ENCODE measurements at regions not wholly inside any gene's neighbourhood (a gene's known extent, or its start where the extent isn't known, plus 50 kb on each side); places are given as distances from the start of the nearest gene placed in this dataset.

DNA sequence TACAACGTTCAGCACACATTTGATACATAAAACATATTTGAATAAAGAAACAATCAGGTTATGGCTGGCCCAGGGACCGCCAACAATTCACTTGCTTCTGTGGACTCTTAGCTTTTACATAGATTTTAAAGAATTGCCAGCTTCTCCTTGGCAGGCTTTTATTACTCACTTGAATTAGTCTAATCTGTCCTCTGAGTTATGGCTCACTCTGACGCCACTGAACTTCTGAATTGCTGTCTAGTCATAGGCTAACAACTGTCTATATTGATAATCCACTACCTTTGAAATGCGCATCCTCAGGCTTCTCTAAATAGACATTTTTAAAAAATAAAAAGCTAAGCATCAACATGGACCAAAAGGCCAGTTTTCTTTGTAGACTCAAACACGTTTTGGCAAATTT is 317.4 kb upstream of the SGCD start:
- Histone ChIP-seq H3K27me3 (ENCODE audit: insufficient read depth, low read length) (no peaks in the 10 kb centered on the region), H3K79me2 (ENCODE audit: insufficient read depth, low read length) (no peaks in the 10 kb centered on the region), H3K27ac (ENCODE audit: low read depth, low read length) (no peak overlapping the region), H3K9ac (ENCODE audit: low read length) (no peak overlapping the region), H3K4me1 (ENCODE audit: control insufficient read depth in 1 of 2, insufficient read depth in 2 of 2, low read length in 2 of 2) (no peaks in the 10 kb centered on the region), H3K36me3 (ENCODE audit: control insufficient read depth in 1 of 2, insufficient read depth in 2 of 2, low read length in 2 of 2) (no peaks in the 10 kb centered on the region), H3K9me2 (ENCODE audit: insufficient read depth) (no peaks in the 10 kb centered on the region), H2AFZ (ENCODE audit: low read depth, low read length, poor library complexity, severe bottlenecking) (no peak overlapping the region), H3K4me3 (replicated peaks in 1 of 2; ENCODE audit: low read depth in 1 of 2, low read length in 2 of 2) (no peak overlapping the region), H4K20me1 (ENCODE audit: insufficient read depth) (no peaks in the 10 kb centered on the region), H3K4me2 (ENCODE audit: low read length) (no peak overlapping the region), H3K9me3 (ENCODE audit: control insufficient read depth in 1 of 2, insufficient read depth in 1 of 2, low read depth in 1 of 2, low read length in 2 of 2) (0 out of 4 replicates have a peak, but pooled peaks cover 0 to 3% of the 10 kb centered on the region in 2 experiments)
- no TSS peak for BruUV-seq (replicated peaks)
- intact Hi-C loops (cut with micrococcal nuclease): no loop called here
- DNase-seq (ENCODE audit: low read depth, low spot score): no peak
- RAD21 ChIA-PET (ENCODE audit: low non-redundant PET in 1 of 2, low total read pairs in 2 of 2, uncharacterized antibody in 2 of 2, unreplicated experiment in 2 of 2): no interaction called here
- CTCF ChIA-PET: no interaction called here
- POLR2A ChIA-PET: no interaction called here
- no peak for ATAC-seq
- TF ChIP-seq FOSL1 (IDR thresholded peaks at IDR 0.05; ENCODE audit: low read depth) (no peak), SIN3A (IDR thresholded peaks at IDR 0.05; ENCODE audit: low read depth) (no peak), CBX3 (IDR thresholded peaks at IDR 0.05; ENCODE audit: low read depth) (no peak)
- TF ChIP-seq, protein P1, sequence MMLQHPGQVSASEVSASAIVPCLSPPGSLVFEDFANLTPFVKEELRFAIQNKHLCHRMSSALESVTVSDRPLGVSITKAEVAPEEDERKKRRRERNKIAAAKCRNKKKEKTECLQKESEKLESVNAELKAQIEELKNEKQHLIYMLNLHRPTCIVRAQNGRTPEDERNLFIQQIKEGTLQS (IDR thresholded peaks at IDR 0.05): no peak
- TF ChIP-seq, protein P2, sequence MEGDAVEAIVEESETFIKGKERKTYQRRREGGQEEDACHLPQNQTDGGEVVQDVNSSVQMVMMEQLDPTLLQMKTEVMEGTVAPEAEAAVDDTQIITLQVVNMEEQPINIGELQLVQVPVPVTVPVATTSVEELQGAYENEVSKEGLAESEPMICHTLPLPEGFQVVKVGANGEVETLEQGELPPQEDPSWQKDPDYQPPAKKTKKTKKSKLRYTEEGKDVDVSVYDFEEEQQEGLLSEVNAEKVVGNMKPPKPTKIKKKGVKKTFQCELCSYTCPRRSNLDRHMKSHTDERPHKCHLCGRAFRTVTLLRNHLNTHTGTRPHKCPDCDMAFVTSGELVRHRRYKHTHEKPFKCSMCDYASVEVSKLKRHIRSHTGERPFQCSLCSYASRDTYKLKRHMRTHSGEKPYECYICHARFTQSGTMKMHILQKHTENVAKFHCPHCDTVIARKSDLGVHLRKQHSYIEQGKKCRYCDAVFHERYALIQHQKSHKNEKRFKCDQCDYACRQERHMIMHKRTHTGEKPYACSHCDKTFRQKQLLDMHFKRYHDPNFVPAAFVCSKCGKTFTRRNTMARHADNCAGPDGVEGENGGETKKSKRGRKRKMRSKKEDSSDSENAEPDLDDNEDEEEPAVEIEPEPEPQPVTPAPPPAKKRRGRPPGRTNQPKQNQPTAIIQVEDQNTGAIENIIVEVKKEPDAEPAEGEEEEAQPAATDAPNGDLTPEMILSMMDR (IDR thresholded peaks at IDR 0.05 in 2 of 3, conservative IDR thresholded peaks at IDR 0.05 in 1 of 3; ENCODE audit: borderline replicate concordance in 1 of 3, insufficient read depth in 1 of 3, low read depth in 2 of 3, low read length in 2 of 3): no peak

DNA sequence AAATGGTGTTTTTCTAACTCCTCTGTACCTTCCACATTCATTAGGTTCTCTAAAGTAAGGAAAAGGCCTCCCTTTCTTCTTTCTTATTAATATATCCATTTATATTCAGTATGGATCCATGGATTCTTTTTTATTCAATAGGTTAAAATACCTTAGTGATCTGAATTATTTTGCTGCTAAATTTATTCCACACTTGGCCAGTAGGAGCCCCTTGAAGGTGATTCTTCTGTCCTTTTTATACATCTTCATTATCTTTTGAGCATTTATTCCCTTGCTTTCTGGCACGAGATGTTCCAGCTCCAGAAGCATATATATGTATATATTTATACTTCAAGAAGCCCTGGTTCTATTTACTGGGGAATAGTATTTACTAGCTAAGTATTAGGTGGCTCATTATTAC is 311.8 kb upstream of the SGCD start:
- no peaks in the 10 kb centered on the region; a peak in 1 of 4 replicates for H3K9me3 ChIP-seq (ENCODE audit: control insufficient read depth in 1 of 2, insufficient read depth in 1 of 2, low read depth in 1 of 2, low read length in 2 of 2)
- no peak for DNase-seq (ENCODE audit: low read depth, low spot score)
- H3K4me2 ChIP-seq (ENCODE audit: low read length): no peak overlapping the region
- H3K79me2 ChIP-seq (ENCODE audit: insufficient read depth, low read length): no peaks in the 10 kb centered on the region
- intact Hi-C loops (cut with micrococcal nuclease): no loop called here
- no peak overlapping the region for H3K4me3 ChIP-seq (replicated peaks in 1 of 2; ENCODE audit: low read depth in 1 of 2, low read length in 2 of 2)
- H4K20me1 ChIP-seq (ENCODE audit: insufficient read depth): no peaks in the 10 kb centered on the region
- no peaks in the 10 kb centered on the region for H3K27me3 ChIP-seq (ENCODE audit: insufficient read depth, low read length)
- H2AFZ ChIP-seq (ENCODE audit: low read depth, low read length, poor library complexity, severe bottlenecking): no peak overlapping the region
- no peak overlapping the region for H3K9ac ChIP-seq (ENCODE audit: low read length)
- no peaks in the 10 kb centered on the region for H3K36me3 ChIP-seq (ENCODE audit: control insufficient read depth in 1 of 2, insufficient read depth in 2 of 2, low read length in 2 of 2)
- POLR2A ChIA-PET: no interaction called here
- H3K27ac ChIP-seq (ENCODE audit: low read depth, low read length): no peak overlapping the region
- CTCF ChIA-PET: no interaction called here
- ATAC-seq: no peak
- H3K9me2 ChIP-seq (ENCODE audit: insufficient read depth): no peaks in the 10 kb centered on the region
- no peaks in the 10 kb centered on the region; a peak in 1 of 4 replicates for H3K4me1 ChIP-seq (ENCODE audit: control insufficient read depth in 1 of 2, insufficient read depth in 2 of 2, low read length in 2 of 2)
- RAD21 ChIA-PET (ENCODE audit: low non-redundant PET in 1 of 2, low total read pairs in 2 of 2, uncharacterized antibody in 2 of 2, unreplicated experiment in 2 of 2): no interaction called here
- no TSS peak for BruUV-seq (replicated peaks)
- no peak for TF ChIP-seq JUND (IDR thresholded peaks at IDR 0.05)
- TF ChIP-seq ZNF274 (IDR thresholded peaks at IDR 0.05; ENCODE audit: low read depth, low read length): no peak
- TF ChIP-seq, protein P2 (IDR thresholded peaks at IDR 0.05 in 2 of 3, conservative IDR thresholded peaks at IDR 0.05 in 1 of 3; ENCODE audit: borderline replicate concordance in 1 of 3, insufficient read depth in 1 of 3, low read depth in 2 of 3, low read length in 2 of 3): no peak
- no peak for TF ChIP-seq SIN3A (IDR thresholded peaks at IDR 0.05; ENCODE audit: low read depth)
- no peak for TF ChIP-seq TCF7L2 (IDR thresholded peaks at IDR 0.05; ENCODE audit: borderline replicate concordance, extremely low read depth, insufficient read depth, insufficient read length)
- TF ChIP-seq, protein P1 (IDR thresholded peaks at IDR 0.05): no peak
- no peak for TF ChIP-seq SRF (IDR thresholded peaks at IDR 0.05; ENCODE audit: low read depth)
- TF ChIP-seq EZH2phosphoT487 (IDR thresholded peaks at IDR 0.05; ENCODE audit: borderline replicate concordance): no peak
- no peak for TF ChIP-seq POLR2AphosphoS5 (IDR thresholded peaks at IDR 0.05; ENCODE audit: low read depth, low read length)
